Loucy (cell line): ENCODE measurements at regions not wholly inside any gene's neighbourhood (a gene's known extent, or its start where the extent isn't known, plus 50 kb on each side); places are given as distances from the start of the nearest gene placed in this dataset.

ENCODE experiments used
- EZH2phosphoT487 ChIP-seq: fragments of 200-600 bp; IDR thresholded peaks from 2 replicates; pipeline ENCODE4 v1.6.1; 2018; ENCODE audit warnings: antibody characterized with exemption, mild to moderate bottlenecking, moderate library complexity, borderline replicate concordance
- TF ChIP-seq, protein P1 (sequence below): fragments of 200-600 bp; sonication (generic); conservative IDR thresholded peaks from 2 replicates; pipeline ENCODE4 v1.5.1; 2014; ENCODE audit warnings: mild to moderate bottlenecking, antibody characterized with exemption, low read length

DNA sequence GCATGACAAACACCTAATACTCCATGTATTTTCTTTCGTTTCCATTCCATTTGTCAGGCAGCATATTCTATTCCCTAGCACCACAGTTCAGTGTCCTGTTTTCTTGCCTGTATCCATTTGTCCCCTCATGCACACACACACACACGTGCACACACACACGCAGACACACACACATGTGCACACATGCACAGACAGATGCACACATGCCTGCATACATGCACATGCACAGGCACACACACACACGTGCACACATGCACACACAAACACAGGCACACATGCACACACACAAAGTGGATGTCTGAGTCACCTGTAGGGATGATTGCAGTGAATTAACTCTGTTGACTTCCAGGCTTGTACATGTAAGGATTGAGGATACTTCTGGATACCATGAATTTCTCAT lies 226.7 kb upstream of the SYNDIG1 start:
- TF ChIP-seq, protein P1, sequence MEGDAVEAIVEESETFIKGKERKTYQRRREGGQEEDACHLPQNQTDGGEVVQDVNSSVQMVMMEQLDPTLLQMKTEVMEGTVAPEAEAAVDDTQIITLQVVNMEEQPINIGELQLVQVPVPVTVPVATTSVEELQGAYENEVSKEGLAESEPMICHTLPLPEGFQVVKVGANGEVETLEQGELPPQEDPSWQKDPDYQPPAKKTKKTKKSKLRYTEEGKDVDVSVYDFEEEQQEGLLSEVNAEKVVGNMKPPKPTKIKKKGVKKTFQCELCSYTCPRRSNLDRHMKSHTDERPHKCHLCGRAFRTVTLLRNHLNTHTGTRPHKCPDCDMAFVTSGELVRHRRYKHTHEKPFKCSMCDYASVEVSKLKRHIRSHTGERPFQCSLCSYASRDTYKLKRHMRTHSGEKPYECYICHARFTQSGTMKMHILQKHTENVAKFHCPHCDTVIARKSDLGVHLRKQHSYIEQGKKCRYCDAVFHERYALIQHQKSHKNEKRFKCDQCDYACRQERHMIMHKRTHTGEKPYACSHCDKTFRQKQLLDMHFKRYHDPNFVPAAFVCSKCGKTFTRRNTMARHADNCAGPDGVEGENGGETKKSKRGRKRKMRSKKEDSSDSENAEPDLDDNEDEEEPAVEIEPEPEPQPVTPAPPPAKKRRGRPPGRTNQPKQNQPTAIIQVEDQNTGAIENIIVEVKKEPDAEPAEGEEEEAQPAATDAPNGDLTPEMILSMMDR = no peak
- no peak for TF ChIP-seq EZH2phosphoT487
